PC-3 (cell line): ENCODE measurements at regions not wholly inside any gene's neighbourhood (a gene's known extent, or its start where the extent isn't known, plus 50 kb on each side); places are given as distances from the start of the nearest gene placed in this dataset.

Experiments used
- ATAC-seq: fragments of 200-7000 bp; cut with Tn5 transposase; 2 replicates; pipeline ENCODE4 v1.9.1; 2020; ENCODE audit warnings: mild to moderate bottlenecking, moderate library complexity
- BruUV-seq: library from RNA; stranded (reverse); fragments of 400-500 nt; replicated peaks from 2 replicates; lab custom pipeline; 2021; lab: Mats Ljungman, UMichigan
- CTCF ChIA-PET: fragments of 300-600 bp; sonication (Branson Sonifier 250); formaldehyde crosslinking; loops from one replicate; lab custom pipeline; 2022; ENCODE audit warnings: antibody characterized with exemption; lab: Charles Lee
- POLR2A ChIA-PET: fragments of 300-600 bp; sonication (Branson Sonifier 250); formaldehyde crosslinking; loops from one replicate; lab custom pipeline; 2022; ENCODE audit warnings: antibody characterized with exemption; ENCODE audit not compliant: unreplicated experiment; lab: Charles Lee
- DNase-seq: peaks from one replicate; pipeline ENCODE4 v3.0.0-alpha.2; 2015
- H2AFZ ChIP-seq: fragments of 300-600 bp; sonication (generic); 2 replicates; pipeline ENCODE4 v1.6.0; 2016; ENCODE audit warnings: antibody characterized with exemption, low read length
- H3F3A ChIP-seq: fragments of 300-600 bp; sonication (generic); one replicate; pipeline ENCODE4 v1.6.0; 2017; ENCODE audit warnings: antibody characterized with exemption, low read length, control low read depth, mild to moderate bottlenecking; ENCODE audit not compliant: unreplicated experiment
- H3K27ac ChIP-seq: fragments of 300-600 bp; sonication (generic); 2 replicates; pipeline ENCODE4 v1.5.1; 2016; ENCODE audit warnings: mild to moderate bottlenecking, low read length
- H3K27me3 ChIP-seq: fragments of 300-600 bp; sonication (generic); 2 replicates; pipeline ENCODE4 v1.6.1; 2016; ENCODE audit warnings: low read length, mixed read lengths
- H3K36me3 ChIP-seq: fragments of 300-600 bp; sonication (generic); 2 replicates; pipeline ENCODE4 v1.6.1; 2016; ENCODE audit warnings: low read depth, mixed run types, low read length, mixed read lengths
- H3K4me1 ChIP-seq: fragments of 300-600 bp; sonication (generic); 2 replicates; pipeline ENCODE4 v1.5.1; 2016; ENCODE audit warnings: low read length; ENCODE audit not compliant: insufficient read depth
- H3K4me2 ChIP-seq: fragments of 300-600 bp; sonication (generic); 2 replicates; pipeline ENCODE4 v1.6.0; 2016; ENCODE audit warnings: low read length
- H3K4me3 ChIP-seq: fragments of 300-600 bp; sonication (generic); 2 replicates; pipeline ENCODE4 v1.5.1; 2016; ENCODE audit warnings: mild to moderate bottlenecking, low read length, mixed read lengths
- H3K79me2 ChIP-seq: fragments of 300-600 bp; sonication (generic); 2 replicates; pipeline ENCODE4 v1.6.1; 2017; ENCODE audit warnings: low read length, mixed read lengths
- H3K9ac ChIP-seq: fragments of 300-600 bp; sonication (generic); 2 replicates; pipeline ENCODE4 v1.6.0; 2016; ENCODE audit warnings: mild to moderate bottlenecking, low read length
- H3K9me2 ChIP-seq: fragments of 300-600 bp; sonication (generic); replicated peaks from 2 replicates; pipeline ENCODE4 v1.6.1; 2016; ENCODE audit warnings: mixed run types, low read length, mixed read lengths
- H3K9me3 ChIP-seq: fragments of 300-600 bp; sonication (generic); 2 replicates; pipeline ENCODE4 v1.6.1; 2016; ENCODE audit warnings: low read length, mixed read lengths
- H4K20me1 ChIP-seq: fragments of 300-600 bp; sonication (generic); 2 replicates; pipeline ENCODE4 v1.6.1; 2016; ENCODE audit warnings: low read length, mixed read lengths
- CTCF ChIP-seq: fragments of 300-600 bp; sonication (generic); conservative IDR thresholded peaks from 2 replicates; pipeline ENCODE4 v1.5.1; 2017; ENCODE audit warnings: antibody characterized with exemption, low read depth, mild to moderate bottlenecking, low read length
- EZH2 ChIP-seq: fragments of 300-600 bp; sonication (generic); IDR thresholded peaks from one replicate; pipeline ENCODE4 v1.6.1; 2017; ENCODE audit warnings: antibody characterized with exemption, mild to moderate bottlenecking, low read length; ENCODE audit not compliant: unreplicated experiment
- EZH2phosphoT487 ChIP-seq: fragments of 300-600 bp; sonication (generic); IDR thresholded peaks from 2 replicates; pipeline ENCODE4 v1.6.1; 2018; ENCODE audit warnings: mild to moderate bottlenecking, antibody characterized with exemption, low read length, borderline replicate concordance
- intact Hi-C: fragments of 100-400 bp; cut with micrococcal nuclease; formaldehyde crosslinking; loops from 2 replicates; pipeline ENCODE4 v1.9.0; 2023

GRCh38 chr2:7593360-7593759 is 676.1 kb downstream of the RNF144A start:
- Histone ChIP-seq H3K4me2 (no peak overlapping the region), H3K9ac (no peak overlapping the region), H3K79me2 (no peaks in the 10 kb centered on the region), H3K9me2 (no peaks in the 10 kb centered on the region), H2AFZ (no peak overlapping the region), H3F3A (no peaks in the 10 kb centered on the region), H3K36me3 (no peaks in the 10 kb centered on the region), H3K4me3 (no peak overlapping the region), H3K9me3 (no peaks in the 10 kb centered on the region), H3K4me1 (no peaks in the 10 kb centered on the region), H4K20me1 (no peaks in the 10 kb centered on the region), H3K27ac (no peak overlapping the region), H3K27me3 (no peaks in the 10 kb centered on the region)
- intact Hi-C loops = no loop called here
- DNase-seq = no peak
- ATAC-seq = no peak
- CTCF ChIA-PET = no interaction called here
- BruUV-seq = no TSS peak
- POLR2A ChIA-PET = no interaction called here
- TF ChIP-seq EZH2phosphoT487 (no peak), CTCF (no peak), EZH2 (no peak)

GRCh38 chr2:7594211-7594610 is 677.0 kb downstream of the RNF144A start:
- no peaks in the 10 kb centered on the region for H3K9me2 ChIP-seq
- H3K9me3 ChIP-seq = no peaks in the 10 kb centered on the region
- H3K4me1 ChIP-seq = no peaks in the 10 kb centered on the region
- no peak overlapping the region for H3K4me3 ChIP-seq
- no peak for ATAC-seq
- no peaks in the 10 kb centered on the region for H3K36me3 ChIP-seq
- intact Hi-C loops = no loop called here
- H3K9ac ChIP-seq = no peak overlapping the region
- no peak overlapping the region for H2AFZ ChIP-seq
- no peaks in the 10 kb centered on the region for H3K79me2 ChIP-seq
- H3K27ac ChIP-seq = no peak overlapping the region
- H3K4me2 ChIP-seq = no peak overlapping the region
- H3K27me3 ChIP-seq = no peaks in the 10 kb centered on the region
- no peak for DNase-seq
- ChIA-PET CTCF (no interaction called here), POLR2A (no interaction called here)
- TF ChIP-seq EZH2 (no peak), EZH2phosphoT487 (no peak), CTCF (no peak)
- no peaks in the 10 kb centered on the region for H4K20me1 ChIP-seq
- H3F3A ChIP-seq = no peaks in the 10 kb centered on the region
- BruUV-seq = no TSS peak

- Histone ChIP-seq H4K20me1 (no peaks in the 10 kb centered on the region), H3K27me3 (no peaks in the 10 kb centered on the region), H3K36me3 (no peaks in the 10 kb centered on the region), H2AFZ (no peak overlapping the region), H3K9me2 (no peaks in the 10 kb centered on the region), H3K4me2 (no peak overlapping the region), H3K9me3 (no peaks in the 10 kb centered on the region), H3K27ac (no peak overlapping the region), H3K4me1 (no peaks in the 10 kb centered on the region), H3K9ac (no peak overlapping the region), H3F3A (no peaks in the 10 kb centered on the region), H3K79me2 (no peaks in the 10 kb centered on the region), H3K4me3 (no peak overlapping the region)
- TF ChIP-seq EZH2phosphoT487 = no peak
- TF ChIP-seq EZH2 = no peak
- TF ChIP-seq CTCF = no peak
- no peak for ATAC-seq
- BruUV-seq = no TSS peak
- CTCF ChIA-PET = no interaction called here
- POLR2A ChIA-PET = no interaction called here
- intact Hi-C loops = no loop called here
- DNase-seq = no peak
Observed at GRCh38 chr2:7595206-7595605, 678.0 kb downstream of the RNF144A start.
